ENCODE measurements at regions not wholly inside any gene's neighbourhood (a gene's known extent, or its start where the extent isn't known, plus 50 kb on each side); places are given as distances from the start of the nearest gene placed in this dataset.

- no peak for TF ChIP-seq CTCF (conservative IDR thresholded peaks at IDR 0.05)
- no peak for TF ChIP-seq EZH2 (IDR thresholded peaks at IDR 0.05; ENCODE audit: low read depth)
These were observed 759.1 kb upstream of the POU3F4 start for GRCh38 chrX:82748906-82749505.
